ENCODE measurements at regions not wholly inside any gene's neighbourhood (a gene's known extent, or its start where the extent isn't known, plus 50 kb on each side); places are given as distances from the start of the nearest gene placed in this dataset.

- TF ChIP-seq EZH2 (IDR thresholded peaks at IDR 0.05; ENCODE audit: insufficient read depth, poor library complexity, severe bottlenecking) (no peak), EZH2phosphoT487 (IDR thresholded peaks at IDR 0.05; ENCODE audit: insufficient read depth, low read depth) (no peak)
Observed at GRCh38 chr16:17723531-17724134, 252.9 kb upstream of the XYLT1 start.
